ENCODE measurements at regions not wholly inside any gene's neighbourhood (a gene's known extent, or its start where the extent isn't known, plus 50 kb on each side); places are given as distances from the start of the nearest gene placed in this dataset.

GRCh38 chr13:50340551-50341287, 325.5 kb downstream of the KCNRG start:
- no peak overlapping the region for H3K4me3 ChIP-seq (ENCODE audit: low read depth, low read length)
- H3K27me3 ChIP-seq, result no peaks in the 10 kb centered on the region
- TF ChIP-seq CTCF (IDR thresholded peaks at IDR 0.05; ENCODE audit: low read depth, low read length), result no peak
- no peak for DNase-seq
- H3K9me3 ChIP-seq, result no peaks in the 10 kb centered on the region
- no peaks in the 10 kb centered on the region for H3K36me3 ChIP-seq
- no peaks in the 10 kb centered on the region for H3K4me1 ChIP-seq

- Histone ChIP-seq H3K4me3 (ENCODE audit: low read depth, low read length) (no peak overlapping the region), H3K4me1 (no peaks in the 10 kb centered on the region), H3K36me3 (no peaks in the 10 kb centered on the region), H3K27me3 (no peaks in the 10 kb centered on the region), H3K9me3 (no peaks in the 10 kb centered on the region)
- no peak for TF ChIP-seq CTCF (IDR thresholded peaks at IDR 0.05; ENCODE audit: low read depth, low read length)
- DNase-seq, result no peak
Measured at GRCh38 chr13:50341526-50341925, 326.3 kb downstream of the KCNRG start.

GRCh38 chr13:50344717-50345116, 329.5 kb downstream of the KCNRG start:
- no peak for TF ChIP-seq CTCF (IDR thresholded peaks at IDR 0.05; ENCODE audit: low read depth, low read length)
- no peak for DNase-seq
- Histone ChIP-seq H3K4me3 (ENCODE audit: low read depth, low read length) (no peak overlapping the region), H3K27me3 (no peaks in the 10 kb centered on the region), H3K4me1 (no peaks in the 10 kb centered on the region), H3K9me3 (no peaks in the 10 kb centered on the region), H3K36me3 (no peaks in the 10 kb centered on the region)

GRCh38 chr13:50345804-50346203, 330.6 kb downstream of the KCNRG start:
- no peaks in the 10 kb centered on the region for H3K9me3 ChIP-seq
- H3K4me3 ChIP-seq (ENCODE audit: low read depth, low read length), result no peak overlapping the region
- no peaks in the 10 kb centered on the region for H3K27me3 ChIP-seq
- H3K36me3 ChIP-seq, result no peaks in the 10 kb centered on the region
- TF ChIP-seq CTCF (IDR thresholded peaks at IDR 0.05; ENCODE audit: low read depth, low read length), result no peak
- no peak for DNase-seq
- H3K4me1 ChIP-seq, result no peaks in the 10 kb centered on the region

GRCh38 chr13:50348371-50348770, 333.1 kb downstream of the KCNRG start:
- Histone ChIP-seq H3K4me1 (no peaks in the 10 kb centered on the region), H3K27me3 (no peaks in the 10 kb centered on the region), H3K4me3 (ENCODE audit: low read depth, low read length) (no peak overlapping the region), H3K9me3 (no peaks in the 10 kb centered on the region), H3K36me3 (no peaks in the 10 kb centered on the region)
- TF ChIP-seq CTCF (IDR thresholded peaks at IDR 0.05; ENCODE audit: low read depth, low read length), result no peak
- no peak for DNase-seq

- DNase-seq, result no peak
- no peak for TF ChIP-seq CTCF (IDR thresholded peaks at IDR 0.05; ENCODE audit: low read depth, low read length)
Measured at GRCh38 chr13:50352720-50353480, 337.7 kb downstream of the KCNRG start.

More at GRCh38 chr13:50352720-50353480, 337.7 kb downstream of the KCNRG start:
- Histone ChIP-seq H3K4me1 (no peaks in the 10 kb centered on the region), H3K27me3 (no peaks in the 10 kb centered on the region), H3K36me3 (no peaks in the 10 kb centered on the region), H3K4me3 (ENCODE audit: low read depth, low read length) (no peak overlapping the region), H3K9me3 (no peaks in the 10 kb centered on the region)
